ENCODE measurements at regions not wholly inside any gene's neighbourhood (a gene's known extent, or its start where the extent isn't known, plus 50 kb on each side); places are given as distances from the start of the nearest gene placed in this dataset.

- ChIA-PET POLR2A (no interaction called here), CTCF (no interaction called here)
- ATAC-seq (no peak), DNase-seq (ENCODE audit: low read depth in 1 of 2, low spot score in 1 of 2) (no peak), FAIRE-seq (no peak)
- TF ChIP-seq JUNB (IDR thresholded peaks at IDR 0.05) (no peak), CEBPB (IDR thresholded peaks at IDR 0.05) (no peak), REST (IDR thresholded peaks at IDR 0.05) (no peak), HEYL (CRISPR knock-in tag; IDR thresholded peaks at IDR 0.05) (no peak), RNF2 (IDR thresholded peaks at IDR 0.05; ENCODE audit: borderline replicate concordance, low read depth) (no peak), FOSL2 (IDR thresholded peaks at IDR 0.05) (no peak), FOSL2 (CRISPR knock-in tag; IDR thresholded peaks at IDR 0.05) (no peak), SMC3 (IDR thresholded peaks at IDR 0.05) (no peak), MAFK (IDR thresholded peaks at IDR 0.05; ENCODE audit: partially characterized antibody) (no peak), ATOH8 (CRISPR knock-in tag; IDR thresholded peaks at IDR 0.05; ENCODE audit: low read depth) (no peak), RFX5 (IDR thresholded peaks at IDR 0.05) (no peak), ZNF302 (CRISPR knock-in tag; IDR thresholded peaks at IDR 0.05) (no peak)
- TF ChIP-seq, protein P1, sequence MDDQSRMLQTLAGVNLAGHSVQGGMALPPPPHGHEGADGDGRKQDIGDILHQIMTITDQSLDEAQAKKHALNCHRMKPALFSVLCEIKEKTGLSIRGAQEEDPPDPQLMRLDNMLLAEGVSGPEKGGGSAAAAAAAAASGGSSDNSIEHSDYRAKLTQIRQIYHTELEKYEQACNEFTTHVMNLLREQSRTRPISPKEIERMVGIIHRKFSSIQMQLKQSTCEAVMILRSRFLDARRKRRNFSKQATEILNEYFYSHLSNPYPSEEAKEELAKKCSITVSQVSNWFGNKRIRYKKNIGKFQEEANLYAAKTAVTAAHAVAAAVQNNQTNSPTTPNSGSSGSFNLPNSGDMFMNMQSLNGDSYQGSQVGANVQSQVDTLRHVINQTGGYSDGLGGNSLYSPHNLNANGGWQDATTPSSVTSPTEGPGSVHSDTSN (IDR thresholded peaks at IDR 0.05): no peak
- TF ChIP-seq, protein P2, sequence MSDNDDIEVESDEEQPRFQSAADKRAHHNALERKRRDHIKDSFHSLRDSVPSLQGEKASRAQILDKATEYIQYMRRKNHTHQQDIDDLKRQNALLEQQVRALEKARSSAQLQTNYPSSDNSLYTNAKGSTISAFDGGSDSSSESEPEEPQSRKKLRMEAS (IDR thresholded peaks at IDR 0.05): no peak
- no peak overlapping the region for H3K27ac ChIP-seq
- no peaks in the 10 kb centered on the region for H3K9me3 ChIP-seq
- no peak overlapping the region for H3K4me2 ChIP-seq
- H3K4me3 ChIP-seq: no peak overlapping the region
- WGBS (ENCODE audit: missing lambda C conversion rate): 0% methylated on average over 1 of the region's 1 CpG
- H3K4me1 ChIP-seq: no peaks in the 10 kb centered on the region
Observed at GRCh38 chr7:119421657-119422056, 851.3 kb upstream of the KCND2 start.

GRCh38 chr7:119436882-119437281, 836.1 kb upstream of the KCND2 start:
- no peak overlapping the region for H3K27ac ChIP-seq
- no peak overlapping the region for H3K4me2 ChIP-seq
- DNase-seq (ENCODE audit: low read depth in 1 of 2, low spot score in 1 of 2) (no peak), FAIRE-seq (no peak), ATAC-seq (no peak)
- H3K9me3 ChIP-seq: no peaks in the 10 kb centered on the region
- no peaks in the 10 kb centered on the region for H3K4me1 ChIP-seq
- CTCF ChIA-PET: interaction anchor here (0.7 kb wide), 1 partner anchor 1131 kb away, joined by 3 read pairs; no protein-coding TSS in a partner anchor
- WGBS (ENCODE audit: missing lambda C conversion rate): 2% methylated on average over 2 of the region's 2 CpGs
- POLR2A ChIA-PET: no interaction called here
- no peak overlapping the region for H3K4me3 ChIP-seq
- TF ChIP-seq, protein P3, sequence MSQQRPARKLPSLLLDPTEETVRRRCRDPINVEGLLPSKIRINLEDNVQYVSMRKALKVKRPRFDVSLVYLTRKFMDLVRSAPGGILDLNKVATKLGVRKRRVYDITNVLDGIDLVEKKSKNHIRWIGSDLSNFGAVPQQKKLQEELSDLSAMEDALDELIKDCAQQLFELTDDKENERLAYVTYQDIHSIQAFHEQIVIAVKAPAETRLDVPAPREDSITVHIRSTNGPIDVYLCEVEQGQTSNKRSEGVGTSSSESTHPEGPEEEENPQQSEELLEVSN (IDR thresholded peaks at IDR 0.05; ENCODE audit: borderline replicate concordance, low read depth): no peak
- TF ChIP-seq CEBPB (IDR thresholded peaks at IDR 0.05) (no peak), KDM5A (IDR thresholded peaks at IDR 0.05) (no peak)

DNA sequence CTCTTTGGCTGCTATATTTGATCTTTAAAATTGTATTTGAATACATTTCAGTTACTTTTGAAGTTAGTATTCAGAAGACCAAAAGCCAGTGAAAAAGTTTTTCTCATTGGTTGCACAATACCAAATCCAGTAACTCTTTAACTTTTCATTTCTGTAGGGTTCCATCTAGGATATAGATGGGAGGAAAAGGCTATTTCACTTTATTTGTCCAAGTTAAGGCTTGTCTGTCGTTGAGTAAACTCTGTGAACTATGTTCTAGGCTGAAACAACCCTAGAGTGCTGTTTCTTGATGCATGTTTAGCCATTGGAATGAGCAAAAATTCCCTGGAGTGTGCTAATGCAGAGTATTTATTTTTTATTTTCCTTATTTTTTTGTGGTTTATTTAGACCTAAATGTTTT, 834.7 kb upstream of the KCND2 start:
- Histone ChIP-seq H3K4me1 (no peaks in the 10 kb centered on the region), H3K4me3 (no peak overlapping the region), H3K4me2 (no peak overlapping the region), H3K27ac (no peak overlapping the region), H3K9me3 (no peaks in the 10 kb centered on the region)
- 0% methylated on average over 1 of the region's 1 CpG for WGBS (ENCODE audit: missing lambda C conversion rate)
- FAIRE-seq: no peak
- ATAC-seq: no peak
- ChIA-PET POLR2A (no interaction called here), CTCF (no interaction called here)
- no peak for DNase-seq (ENCODE audit: low read depth in 1 of 2, low spot score in 1 of 2)
- TF ChIP-seq ZNF302 (CRISPR knock-in tag; IDR thresholded peaks at IDR 0.05) (no peak), MAZ (IDR thresholded peaks at IDR 0.05; ENCODE audit: borderline replicate concordance, low read depth, low read length) (no peak), POLR2AphosphoS2 (conservative IDR thresholded peaks at IDR 0.05; ENCODE audit: low read length) (no peak), EP300 (IDR thresholded peaks at IDR 0.05) (no peak), REST (IDR thresholded peaks at IDR 0.05) (no peak), ESRRA (IDR thresholded peaks at IDR 0.05; ENCODE audit: borderline replicate concordance, low read length) (no peak), ATOH8 (CRISPR knock-in tag; IDR thresholded peaks at IDR 0.05; ENCODE audit: low read depth) (no peak)
- TF ChIP-seq, protein P4, sequence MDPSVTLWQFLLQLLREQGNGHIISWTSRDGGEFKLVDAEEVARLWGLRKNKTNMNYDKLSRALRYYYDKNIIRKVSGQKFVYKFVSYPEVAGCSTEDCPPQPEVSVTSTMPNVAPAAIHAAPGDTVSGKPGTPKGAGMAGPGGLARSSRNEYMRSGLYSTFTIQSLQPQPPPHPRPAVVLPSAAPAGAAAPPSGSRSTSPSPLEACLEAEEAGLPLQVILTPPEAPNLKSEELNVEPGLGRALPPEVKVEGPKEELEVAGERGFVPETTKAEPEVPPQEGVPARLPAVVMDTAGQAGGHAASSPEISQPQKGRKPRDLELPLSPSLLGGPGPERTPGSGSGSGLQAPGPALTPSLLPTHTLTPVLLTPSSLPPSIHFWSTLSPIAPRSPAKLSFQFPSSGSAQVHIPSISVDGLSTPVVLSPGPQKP (IDR thresholded peaks at IDR 0.05; ENCODE audit: low read depth, low read length): no peak
